SK-N-SH treated with all-trans-retinoic acid at 6 μM for 48 hours (cell line): ENCODE measurements at regions not wholly inside any gene's neighbourhood (a gene's known extent, or its start where the extent isn't known, plus 50 kb on each side); places are given as distances from the start of the nearest gene placed in this dataset.

ENCODE experiments used
- BACH2 ChIP-seq: fragments of 250-450 bp; sonication (Bioruptor Pico); IDR thresholded peaks from 2 replicates; pipeline ENCODE4 v1.9.0; 2021; ENCODE audit warnings: mild to moderate bottlenecking, borderline replicate concordance
- ESRRG ChIP-seq: fragments of 250-450 bp; sonication (Bioruptor Pico); IDR thresholded peaks from 2 replicates; pipeline ENCODE4 v1.6.1; 2021; ENCODE audit warnings: mild to moderate bottlenecking
- GLIS3 ChIP-seq: fragments of 250-450 bp; sonication (Bioruptor Pico); IDR thresholded peaks from 2 replicates; pipeline ENCODE4 v1.5.0; 2020; ENCODE audit warnings: mild to moderate bottlenecking, moderate library complexity
- OSR1 ChIP-seq: fragments of 250-450 bp; sonication (Bioruptor Pico); IDR thresholded peaks from 2 replicates; pipeline ENCODE4 v1.8.0; 2022; ENCODE audit warnings: moderate library complexity, mild to moderate bottlenecking, inconsistent platforms
- POU6F1 ChIP-seq: fragments of 250-450 bp; sonication (Bioruptor Pico); IDR thresholded peaks from 2 replicates; pipeline ENCODE4 v1.8.0; 2021; ENCODE audit warnings: low read depth, mild to moderate bottlenecking, moderate library complexity, borderline replicate concordance
- PPARA ChIP-seq: fragments of 250-450 bp; sonication (Bioruptor Pico); IDR thresholded peaks from 2 replicates; pipeline ENCODE4 v1.5.0; 2020; ENCODE audit warnings: mild to moderate bottlenecking, borderline replicate concordance
- TOX ChIP-seq: fragments of 250-450 bp; sonication (Bioruptor Pico); IDR thresholded peaks from 2 replicates; pipeline ENCODE4 v1.8.0; 2021; ENCODE audit warnings: mild to moderate bottlenecking, moderate library complexity, borderline replicate concordance
- TSHZ2 ChIP-seq: fragments of 250-450 bp; sonication (Bioruptor Pico); IDR thresholded peaks from 2 replicates; pipeline ENCODE4 v1.5.0; 2020; ENCODE audit warnings: mild to moderate bottlenecking, moderate library complexity
- ZFP3 ChIP-seq: fragments of 250-450 bp; sonication (Bioruptor Pico); IDR thresholded peaks from 2 replicates; pipeline ENCODE4 v1.5.0; 2020; ENCODE audit warnings: mild to moderate bottlenecking, moderate library complexity
- ZFP30 ChIP-seq: fragments of 450-650 bp; formaldehyde crosslinking; IDR thresholded peaks from 2 replicates; pipeline ENCODE4 v1.5.0; 2022; ENCODE audit warnings: mild to moderate bottlenecking, moderate library complexity
- ZNF8 ChIP-seq: fragments of 450-650 bp; formaldehyde crosslinking; IDR thresholded peaks from 2 replicates; pipeline ENCODE4 v1.5.0; 2020; ENCODE audit warnings: mild to moderate bottlenecking, moderate library complexity
- TF ChIP-seq, protein P1 (sequence below): fragments of 250-450 bp; sonication (Bioruptor Pico); IDR thresholded peaks from 2 replicates; pipeline ENCODE4 v1.5.1; 2020; ENCODE audit warnings: low read depth, mild to moderate bottlenecking, moderate library complexity

- TF ChIP-seq ZFP30 (CRISPR knock-in tag) (no peak), BACH2 (no peak), TOX (CRISPR knock-in tag) (no peak), POU6F1 (CRISPR knock-in tag) (no peak), ZNF8 (CRISPR knock-in tag) (no peak), OSR1 (CRISPR knock-in tag) (no peak), GLIS3 (no peak), TSHZ2 (CRISPR knock-in tag) (no peak), PPARA (CRISPR knock-in tag) (no peak), ZFP3 (CRISPR knock-in tag) (no peak), ESRRG (CRISPR knock-in tag) (no peak)
- TF ChIP-seq, protein P1, sequence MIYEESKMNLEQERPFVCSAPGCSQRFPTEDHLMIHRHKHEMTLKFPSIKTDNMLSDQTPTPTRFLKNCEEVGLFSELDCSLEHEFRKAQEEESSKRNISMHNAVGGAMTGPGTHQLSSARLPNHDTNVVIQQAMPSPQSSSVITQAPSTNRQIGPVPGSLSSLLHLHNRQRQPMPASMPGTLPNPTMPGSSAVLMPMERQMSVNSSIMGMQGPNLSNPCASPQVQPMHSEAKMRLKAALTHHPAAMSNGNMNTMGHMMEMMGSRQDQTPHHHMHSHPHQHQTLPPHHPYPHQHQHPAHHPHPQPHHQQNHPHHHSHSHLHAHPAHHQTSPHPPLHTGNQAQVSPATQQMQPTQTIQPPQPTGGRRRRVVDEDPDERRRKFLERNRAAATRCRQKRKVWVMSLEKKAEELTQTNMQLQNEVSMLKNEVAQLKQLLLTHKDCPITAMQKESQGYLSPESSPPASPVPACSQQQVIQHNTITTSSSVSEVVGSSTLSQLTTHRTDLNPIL: no peak
Measured at GRCh38 chr12:97753332-97753731, 290.7 kb downstream of the RMST start.
